NB4 (cell line): ENCODE measurements at regions not wholly inside any gene's neighbourhood (a gene's known extent, or its start where the extent isn't known, plus 50 kb on each side); places are given as distances from the start of the nearest gene placed in this dataset.

Source experiments
- POLR2A ChIP-seq: IDR thresholded peaks from 2 replicates; pipeline ENCODE4 v1.6.1; 2011; ENCODE audit warnings: mild to moderate bottlenecking; ENCODE audit not compliant: insufficient read length; ENCODE audit errors: extremely low read depth
- TF ChIP-seq, protein P1 (sequence below): IDR thresholded peaks from one replicate; pipeline ENCODE4 v1.5.1; 2012; ENCODE audit warnings: low read depth, low read length
- TF ChIP-seq, protein P2 (sequence below): IDR thresholded peaks from 2 replicates; pipeline ENCODE4 v1.6.1; 2011; ENCODE audit warnings: low read depth, low read length

DNA sequence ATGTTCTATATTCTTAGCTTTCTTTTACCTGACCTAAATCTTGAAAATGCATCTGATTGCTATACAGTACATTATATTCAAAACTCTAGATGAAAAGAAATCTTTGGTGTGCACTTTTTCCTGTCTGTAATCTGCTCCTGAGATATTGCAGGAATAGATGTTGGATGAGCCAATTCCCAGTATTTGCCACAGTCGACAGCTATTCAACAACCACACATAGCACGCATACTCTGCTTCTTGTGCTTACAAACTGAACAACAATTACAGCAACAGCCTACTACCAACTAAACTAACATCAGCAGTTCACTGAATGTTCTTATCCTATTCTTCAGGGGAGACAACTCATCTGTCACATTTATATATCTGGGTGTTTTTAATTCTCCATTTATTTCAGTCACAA is 573.9 kb upstream of the GRID2 start:
- TF ChIP-seq, protein P1, sequence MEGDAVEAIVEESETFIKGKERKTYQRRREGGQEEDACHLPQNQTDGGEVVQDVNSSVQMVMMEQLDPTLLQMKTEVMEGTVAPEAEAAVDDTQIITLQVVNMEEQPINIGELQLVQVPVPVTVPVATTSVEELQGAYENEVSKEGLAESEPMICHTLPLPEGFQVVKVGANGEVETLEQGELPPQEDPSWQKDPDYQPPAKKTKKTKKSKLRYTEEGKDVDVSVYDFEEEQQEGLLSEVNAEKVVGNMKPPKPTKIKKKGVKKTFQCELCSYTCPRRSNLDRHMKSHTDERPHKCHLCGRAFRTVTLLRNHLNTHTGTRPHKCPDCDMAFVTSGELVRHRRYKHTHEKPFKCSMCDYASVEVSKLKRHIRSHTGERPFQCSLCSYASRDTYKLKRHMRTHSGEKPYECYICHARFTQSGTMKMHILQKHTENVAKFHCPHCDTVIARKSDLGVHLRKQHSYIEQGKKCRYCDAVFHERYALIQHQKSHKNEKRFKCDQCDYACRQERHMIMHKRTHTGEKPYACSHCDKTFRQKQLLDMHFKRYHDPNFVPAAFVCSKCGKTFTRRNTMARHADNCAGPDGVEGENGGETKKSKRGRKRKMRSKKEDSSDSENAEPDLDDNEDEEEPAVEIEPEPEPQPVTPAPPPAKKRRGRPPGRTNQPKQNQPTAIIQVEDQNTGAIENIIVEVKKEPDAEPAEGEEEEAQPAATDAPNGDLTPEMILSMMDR: no peak
- TF ChIP-seq POLR2A: no peak
- TF ChIP-seq, protein P2, sequence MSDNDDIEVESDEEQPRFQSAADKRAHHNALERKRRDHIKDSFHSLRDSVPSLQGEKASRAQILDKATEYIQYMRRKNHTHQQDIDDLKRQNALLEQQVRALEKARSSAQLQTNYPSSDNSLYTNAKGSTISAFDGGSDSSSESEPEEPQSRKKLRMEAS: no peak
